Stomach (tissue), 8 donors: ENCODE measurements at regions not wholly inside any gene's neighbourhood (a gene's known extent, or its start where the extent isn't known, plus 50 kb on each side); places are given as distances from the start of the nearest gene placed in this dataset.

ENCODE experiments used
- DNase-seq, 2 donors: peaks; one replicate each; pipeline versions ENCODE4 v3.0.0 to v3.0.0-alpha.2; 2013 to 2019
- H3K27ac ChIP-seq, 5 donors: fragments of 200-600 bp in 4 of 5; sonication (generic) in 4 of 5; one replicate each; pipeline ENCODE4 v1.5.1; 2013 to 2019; ENCODE audit warnings: mild to moderate bottlenecking in 1 of 5, moderate library complexity in 1 of 5
- H3K27me3 ChIP-seq, 3 donors: fragments of 200-600 bp; sonication (generic); one replicate each; pipeline ENCODE4 v1.5.1; 2017 to 2019; ENCODE audit warnings: mixed run types in 1 of 3
- H3K36me3 ChIP-seq, 4 donors: fragments of 200-600 bp; sonication (generic); 1 replicate in 3 of 4; 2 replicates in 1 of 4; pipeline ENCODE4 v1.5.1; 2016 to 2019
- H3K4me1 ChIP-seq, 4 donors: fragments of 200-600 bp; sonication (generic); one replicate each; pipeline ENCODE4 v1.5.1; 2016 to 2019
- H3K4me3 ChIP-seq, 4 donors: fragments of 200-600 bp; sonication (generic) in 3 of 4; one replicate each; pipeline ENCODE4 v1.5.1; 2016 to 2019; ENCODE audit warnings: mild to moderate bottlenecking in 1 of 4
- H3K9me3 ChIP-seq, 4 donors: fragments of 200-600 bp; sonication (generic); one replicate each; pipeline ENCODE4 v1.5.1; 2016 to 2019
- CTCF ChIP-seq, 7 experiments: fragments of 450-650 bp in 4 of 7; fragments of 200-600 bp in 3 of 7; sonication (generic) in 3 of 7; IDR thresholded peaks; one replicate each; pipeline ENCODE4 v1.5.1; 2016 to 2019; ENCODE audit warnings: antibody characterized with exemption in 7 of 7, control low read depth in 2 of 7, mild to moderate bottlenecking in 1 of 7
- EP300 ChIP-seq: sonication (generic); formaldehyde crosslinking; IDR thresholded peaks from one replicate; pipeline ENCODE4 v1.6.1; 2017; ENCODE audit warnings: antibody characterized with exemption
- POLR2A ChIP-seq, 4 donors: fragments of 450-650 bp; IDR thresholded peaks; one replicate each; pipeline ENCODE4 v1.6.1; 2016; ENCODE audit warnings: antibody characterized with exemption in 4 of 4, control low read depth in 2 of 4, mild to moderate bottlenecking in 1 of 4, moderate library complexity in 1 of 4
- POLR2AphosphoS5 ChIP-seq, 3 donors: sonication (generic); formaldehyde crosslinking; IDR thresholded peaks; one replicate each; pipeline ENCODE4 v1.6.1; 2016; ENCODE audit warnings: antibody characterized with exemption in 3 of 3
- WGBS, 5 donors: extraction: QIAGEN DNeasy Blood & Tissue Kit in 3 of 5; methylation state at CpG; one replicate each; pipeline versions ENCODE4 v1.1.5 to v1.1.7; 2013 to 2018; 5-methylcytosine and 5-hydroxymethylcytosine counted together
- intact Hi-C: fragments of 100-400 bp; cut with DNase I; formaldehyde crosslinking; loops from one replicate; pipeline ENCODE4 v1.15.1; 2023; ENCODE audit warnings: low total_unique reads
- donor health status: healthy with polysubstance abuse.
- donor health status: Bipolar disorder and iron deficiency.
- donor health status: healthy.

DNA sequence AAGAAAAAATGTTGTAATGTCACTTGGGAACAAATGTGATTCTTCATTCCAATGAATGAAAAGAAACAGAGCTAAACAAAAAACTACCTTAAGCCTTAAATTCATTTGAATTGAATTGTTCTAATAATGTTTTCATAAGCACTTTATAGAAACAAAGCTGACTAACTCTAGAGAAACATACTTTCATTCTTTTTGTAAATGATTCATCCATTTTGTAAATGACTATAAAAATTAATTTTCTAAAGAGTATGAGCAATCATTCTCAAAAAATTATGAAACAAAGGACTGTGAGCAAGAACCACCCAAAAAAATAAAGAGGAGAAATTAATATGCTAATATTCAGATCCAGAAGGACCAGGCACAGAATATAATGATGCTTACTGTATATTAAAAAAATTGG is 986.5 kb upstream of the CHORDC1 start:
- H3K4me3 ChIP-seq: no peak overlapping the region
- no peaks in the 10 kb centered on the region for H3K27me3 ChIP-seq
- no peak for DNase-seq
- no peaks in the 10 kb centered on the region for H3K4me1 ChIP-seq
- no peak overlapping the region for H3K27ac ChIP-seq
- TF ChIP-seq POLR2AphosphoS5 (IDR thresholded peaks at IDR 0.05) (no peak), CTCF (IDR thresholded peaks at IDR 0.05) (no peak), EP300 (no peak), POLR2A (IDR thresholded peaks at IDR 0.05) (no peak)
- intact Hi-C loops: no loop called here
- H3K9me3 ChIP-seq: no peaks in the 10 kb centered on the region
- no peaks in the 10 kb centered on the region for H3K36me3 ChIP-seq

DNA sequence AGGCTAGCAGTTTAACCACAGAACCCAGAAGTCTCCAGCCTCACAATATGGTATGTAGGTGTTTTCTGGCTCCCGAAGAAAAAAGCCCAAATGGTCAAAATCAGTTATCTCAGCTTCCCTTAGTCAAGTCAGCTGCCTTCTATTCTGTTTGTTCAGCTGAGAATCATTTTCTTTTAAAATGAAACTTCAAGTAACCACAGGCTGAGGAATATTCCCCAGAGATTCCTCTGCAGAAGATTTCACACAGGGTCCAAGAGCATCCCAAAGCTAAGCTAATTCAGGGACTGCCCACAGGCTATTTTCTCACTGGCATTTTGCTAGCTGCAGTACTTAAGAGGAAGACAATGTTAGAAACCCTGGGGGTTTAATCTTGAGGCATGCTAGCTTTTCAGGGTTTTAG is 977.0 kb upstream of the CHORDC1 start:
- H3K36me3 ChIP-seq: no peaks in the 10 kb centered on the region
- intact Hi-C loops: no loop called here
- H3K27ac ChIP-seq: no peak overlapping the region
- TF ChIP-seq POLR2A (IDR thresholded peaks at IDR 0.05) (no peak), EP300 (no peak), POLR2AphosphoS5 (IDR thresholded peaks at IDR 0.05) (no peak), CTCF (IDR thresholded peaks at IDR 0.05) (no peak)
- no peaks in the 10 kb centered on the region for H3K27me3 ChIP-seq
- WGBS, 5 donors: 63 to 85% (median 73%) methylated on average over 1 of the region's 1 CpG
- no peak for DNase-seq
- H3K4me1 ChIP-seq: no peaks in the 10 kb centered on the region
- peaks cover 0 to 3% (median 0%) of the 10 kb centered on the region in 4 donors for H3K9me3 ChIP-seq
- no peak overlapping the region for H3K4me3 ChIP-seq

GRCh38 chr11:91194546-91194945 is 971.7 kb upstream of the CHORDC1 start:
- H3K36me3 ChIP-seq: no peaks in the 10 kb centered on the region
- H3K4me1 ChIP-seq: no peaks in the 10 kb centered on the region
- intact Hi-C loops: no loop called here
- H3K27ac ChIP-seq: no peak overlapping the region
- peaks cover 0 to 3% (median 0%) of the 10 kb centered on the region in 4 donors for H3K9me3 ChIP-seq
- 39 to 64% (median 61%) methylated on average over 2 of the region's 2 CpGs for WGBS, 5 donors
- TF ChIP-seq EP300: no peak
- TF ChIP-seq CTCF (IDR thresholded peaks at IDR 0.05): no peak
- TF ChIP-seq POLR2AphosphoS5 (IDR thresholded peaks at IDR 0.05): no peak
- TF ChIP-seq POLR2A (IDR thresholded peaks at IDR 0.05): no peak
- DNase-seq: no peak
- H3K27me3 ChIP-seq: no peaks in the 10 kb centered on the region
- H3K4me3 ChIP-seq: no peak overlapping the region

GRCh38 chr11:91188484-91188883 is 965.6 kb upstream of the CHORDC1 start:
- no peak overlapping the region for H3K27ac ChIP-seq
- 85 to 91% (median 89%) methylated on average over 6 of the region's 6 CpGs for WGBS, 5 donors
- H3K4me3 ChIP-seq: no peak overlapping the region
- H3K36me3 ChIP-seq: no peaks in the 10 kb centered on the region
- TF ChIP-seq POLR2A (IDR thresholded peaks at IDR 0.05) (no peak), EP300 (no peak), POLR2AphosphoS5 (IDR thresholded peaks at IDR 0.05) (no peak), CTCF (IDR thresholded peaks at IDR 0.05) (no peak)
- H3K9me3 ChIP-seq: peaks cover 0 to 7% (median under 1%) of the 10 kb centered on the region in 4 donors
- no peaks in the 10 kb centered on the region for H3K4me1 ChIP-seq
- no peaks in the 10 kb centered on the region for H3K27me3 ChIP-seq
- intact Hi-C loops: no loop called here
- DNase-seq: no peak
